ENCODE measurements at regions not wholly inside any gene's neighbourhood (a gene's known extent, or its start where the extent isn't known, plus 50 kb on each side); places are given as distances from the start of the nearest gene placed in this dataset.

GRCh38 chr20:57964011-57964862 is 254.4 kb upstream of the PMEPA1 start:
- WGBS, 2 experiments (ENCODE audit: extremely low coverage in 2 of 2, insufficient read length in 1 of 2), result 71% methylated on average over 11 of the region's 15 CpGs; no CpG with 5 or more reads in 1 of the 2 experiments
- no peak overlapping the region for H2BK20ac ChIP-seq (ENCODE audit: low read depth, low read length)
- H4K8ac ChIP-seq (ENCODE audit: low read depth in 2 of 2, low read length in 2 of 2), result no peak overlapping the region
- H2AK5ac ChIP-seq (ENCODE audit: low read depth, low read length), result no peak overlapping the region
- no peak overlapping the region for H3K4ac ChIP-seq (ENCODE audit: low read depth, low read length)
- ATAC-seq (ENCODE audit: low read depth) (no peak), DNase-seq (no peak)
- no peak overlapping the region for H3K14ac ChIP-seq (replicated peaks; ENCODE audit: low read depth, low read length)
- TF ChIP-seq ELK1 (IDR thresholded peaks at IDR 0.05; ENCODE audit: borderline replicate concordance, low read depth, low read length), result no peak
- TF ChIP-seq RAD21 (IDR thresholded peaks at IDR 0.05; ENCODE audit: low read length), result no peak
- TF ChIP-seq FOS (IDR thresholded peaks at IDR 0.05; ENCODE audit: low read depth, low read length), result no peak
- no peak for TF ChIP-seq POLR2A (IDR thresholded peaks at IDR 0.05; ENCODE audit: low read depth, low read length)
- TF ChIP-seq MAZ (IDR thresholded peaks at IDR 0.05; ENCODE audit: borderline replicate concordance, low read depth, low read length), result no peak
- TF ChIP-seq BHLHE40 (IDR thresholded peaks at IDR 0.05; ENCODE audit: low read depth, low read length), result no peak
- TF ChIP-seq MAFK (IDR thresholded peaks at IDR 0.05; ENCODE audit: low read depth, low read length), result no peak
- no peak for TF ChIP-seq USF2 (IDR thresholded peaks at IDR 0.05; ENCODE audit: low read depth, low read length)
- TF ChIP-seq CHD1 (IDR thresholded peaks at IDR 0.05; ENCODE audit: low read depth, low read length), result no peak
- TF ChIP-seq CTCF (conservative IDR thresholded peaks at IDR 0.05; ENCODE audit: low read depth, low read length), result no peak
- TF ChIP-seq MXI1 (IDR thresholded peaks at IDR 0.05; ENCODE audit: borderline replicate concordance, low read depth, low read length), result no peak
- TF ChIP-seq SMC3 (IDR thresholded peaks at IDR 0.05; ENCODE audit: low read depth, low read length), result no peak
- TF ChIP-seq RCOR1 (IDR thresholded peaks at IDR 0.05; ENCODE audit: insufficient replicate concordance, low read length), result no peak
- H3K9ac ChIP-seq (ENCODE audit: low read depth, low read length), result no peak overlapping the region
- no peaks in the 10 kb centered on the region for H3K9me3 ChIP-seq (ENCODE audit: control insufficient read depth, insufficient read depth, low read length)
- POLR2A ChIA-PET (ENCODE audit: unreplicated experiment), result no interaction called here
- no peak overlapping the region for H2BK5ac ChIP-seq (ENCODE audit: low read depth, low read length, poor library complexity, severe bottlenecking)
- intact Hi-C loops (cut with micrococcal nuclease), result no loop called here
- CTCF ChIA-PET, result no interaction called here
- no peak overlapping the region for H4K5ac ChIP-seq (ENCODE audit: low read depth, low read length)
- no peak overlapping the region for H3K56ac ChIP-seq (ENCODE audit: extremely low read depth, insufficient read depth, low read length)
- no peak overlapping the region for H3K23ac ChIP-seq (ENCODE audit: low read depth, low read length)
- no peak overlapping the region for H4K91ac ChIP-seq (ENCODE audit: insufficient read depth, low read depth, low read length)
- H3K79me1 ChIP-seq (ENCODE audit: low read depth in 1 of 2, low read length in 2 of 2), result no peaks in the 10 kb centered on the region
- H3K27me3 ChIP-seq (ENCODE audit: control insufficient read depth, insufficient read depth, low read length), result 0 out of 2 replicates have a peak, but pooled peaks cover 1% of the 10 kb centered on the region
- in situ Hi-C loops (cut with MboI; ENCODE audit: low sequenced_read_pairs), result no loop called here
- dilution Hi-C loops (cut with HindIII; ENCODE audit: low sequenced_read_pairs, unreplicated experiment), result no loop called here
- H3K4me3 ChIP-seq (ENCODE audit: insufficient read depth, low read depth, low read length), result no peak overlapping the region
- H3K36me3 ChIP-seq (ENCODE audit: control insufficient read depth, insufficient read depth, low read length), result no peaks in the 10 kb centered on the region
- H4K20me1 ChIP-seq (ENCODE audit: insufficient read depth, low read length), result no peaks in the 10 kb centered on the region
- H2BK120ac ChIP-seq (ENCODE audit: low read depth, low read length), result no peak overlapping the region
- no peaks in the 10 kb centered on the region for H3K4me1 ChIP-seq (ENCODE audit: control insufficient read depth, insufficient read depth, low read length)
- H3K9me1 ChIP-seq (ENCODE audit: insufficient read depth, low read length), result no peaks in the 10 kb centered on the region
- H2AK9ac ChIP-seq (replicated peaks; ENCODE audit: low read depth, low read length, poor library complexity), result no peak overlapping the region
- no peak overlapping the region for H2BK15ac ChIP-seq (ENCODE audit: low read depth, low read length)
- no peak overlapping the region for H3K27ac ChIP-seq (ENCODE audit: insufficient read depth, low read length)
- H3K18ac ChIP-seq (ENCODE audit: low read depth, low read length), result no peak overlapping the region
- H3K4me2 ChIP-seq (ENCODE audit: low read depth, low read length), result no peak overlapping the region
- BruUV-seq (replicated peaks), result no TSS peak
- H2AFZ ChIP-seq (replicated peaks; ENCODE audit: low read length, poor library complexity), result no peak overlapping the region

Data from IMR-90 (cell line).